Epithelial cell of prostate (primary cell): ENCODE measurements at regions not wholly inside any gene's neighbourhood (a gene's known extent, or its start where the extent isn't known, plus 50 kb on each side); places are given as distances from the start of the nearest gene placed in this dataset.
A peak's percentile ranks its signal among the peaks of the same experiment; 100 is the strongest.

Source experiments
- DNase-seq: peaks from one replicate; pipeline ENCODE4 v3.0.0-alpha.2; 2011; ENCODE audit warnings: low read depth, low spot score
- H3K27ac ChIP-seq: fragments of 450-650 bp; 2 replicates; pipeline ENCODE4 v1.5.1; 2017; ENCODE audit warnings: mild to moderate bottlenecking

DNA sequence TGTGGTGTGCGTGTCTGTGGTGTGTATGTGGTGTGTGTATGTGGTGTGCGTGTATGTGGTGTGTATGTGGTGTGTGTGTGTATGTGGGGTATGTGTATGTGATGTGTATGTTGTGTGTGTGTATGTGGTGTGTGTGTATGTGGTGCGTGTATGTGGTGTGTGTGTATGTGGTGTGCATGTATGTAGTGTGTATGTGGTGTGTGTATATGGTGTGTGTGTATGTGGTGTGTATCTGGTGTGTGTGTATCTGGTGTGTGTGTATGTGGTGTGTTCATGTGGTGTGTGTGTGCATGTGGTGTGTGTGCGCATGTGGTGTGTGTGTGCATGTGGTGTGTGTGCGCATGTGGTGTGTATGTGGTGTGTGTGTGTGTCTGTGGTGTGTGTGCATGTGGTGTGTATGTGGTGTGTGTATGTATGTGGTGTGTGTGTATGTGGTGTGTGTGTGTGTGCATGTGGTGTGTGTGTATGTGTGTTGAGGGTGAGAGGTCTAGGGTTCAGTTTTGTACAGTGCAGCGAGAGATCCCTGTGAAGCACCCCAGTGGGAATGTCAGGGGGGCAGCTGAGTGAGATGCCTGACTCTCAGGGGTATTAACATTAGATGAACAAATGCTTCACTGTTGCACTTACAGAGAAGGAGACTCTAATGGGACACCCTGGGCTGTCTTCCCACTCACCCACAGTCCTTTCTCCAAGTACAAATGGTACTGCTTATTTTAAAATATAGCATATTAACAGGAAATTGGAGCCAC is 61.3 kb upstream of the MEDAG start:
- no peak for DNase-seq
- no peak overlapping the region for H3K27ac ChIP-seq

DNA sequence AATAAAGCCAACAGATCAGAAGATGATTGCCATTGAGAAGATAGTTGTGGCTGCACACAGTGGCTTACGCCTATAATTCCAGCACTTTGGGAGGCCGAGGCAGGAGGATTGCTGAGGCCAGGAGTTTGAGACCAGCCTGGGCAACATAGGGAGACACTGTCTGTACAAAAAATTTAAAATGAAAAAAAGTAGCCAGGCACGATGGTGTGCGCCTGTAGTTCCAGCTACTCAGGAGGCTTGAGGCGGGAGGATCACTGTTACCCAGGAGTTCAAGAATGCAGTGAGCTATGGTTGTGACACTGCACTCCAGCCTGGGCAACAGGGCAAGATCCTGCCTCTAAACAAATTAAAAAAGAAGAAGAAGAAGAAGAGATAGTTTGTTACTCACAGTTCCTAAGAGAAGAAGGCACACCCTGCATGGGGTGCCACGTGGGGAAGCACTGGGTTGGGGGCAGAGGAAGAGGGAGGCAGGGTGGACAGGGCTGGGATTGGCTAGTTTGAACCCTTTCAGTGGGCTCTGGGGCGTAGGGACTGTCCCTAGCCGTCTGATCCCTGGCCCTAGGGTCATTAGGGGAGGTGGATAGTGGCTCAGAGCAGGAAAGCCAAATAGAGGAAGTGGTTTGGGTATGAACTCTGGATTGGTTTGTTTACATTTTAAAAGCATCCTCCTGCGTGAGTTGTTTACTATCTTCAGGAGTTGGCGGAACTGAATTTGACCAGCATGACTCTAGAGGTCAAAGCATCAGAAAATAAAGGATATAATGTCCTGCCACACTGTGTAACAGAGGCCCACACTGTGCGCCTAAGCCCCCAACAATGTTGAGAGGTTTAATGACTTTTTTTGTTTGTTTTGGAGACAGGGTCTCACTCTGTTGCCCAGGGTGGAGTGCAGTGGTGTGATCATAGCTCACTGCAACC is 60.5 kb upstream of the MEDAG start:
- DNase-seq, result no peak
- peak overlapping the region; percentile 29 for H3K27ac ChIP-seq

DNA sequence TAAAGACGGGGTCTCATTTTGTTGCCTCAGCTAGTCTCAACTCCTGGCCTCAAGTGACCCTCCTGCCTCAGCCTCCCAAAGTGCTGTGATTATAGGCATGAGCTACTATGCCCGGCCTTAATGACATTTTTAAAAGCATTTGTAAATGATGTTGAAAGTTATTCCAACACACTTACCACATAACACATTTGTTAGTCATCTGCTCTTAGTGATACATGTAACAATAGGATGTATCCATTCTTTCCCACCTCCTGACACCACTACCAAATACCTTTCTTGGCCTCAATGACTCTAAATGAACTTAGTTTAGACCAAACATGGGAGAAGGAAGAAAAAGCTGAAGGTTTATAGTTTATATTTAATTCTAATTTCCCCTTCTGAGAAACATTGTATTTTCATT is 59.8 kb upstream of the MEDAG start:
- peak overlapping the region; percentile 29 for H3K27ac ChIP-seq
- no peak for DNase-seq

DNA sequence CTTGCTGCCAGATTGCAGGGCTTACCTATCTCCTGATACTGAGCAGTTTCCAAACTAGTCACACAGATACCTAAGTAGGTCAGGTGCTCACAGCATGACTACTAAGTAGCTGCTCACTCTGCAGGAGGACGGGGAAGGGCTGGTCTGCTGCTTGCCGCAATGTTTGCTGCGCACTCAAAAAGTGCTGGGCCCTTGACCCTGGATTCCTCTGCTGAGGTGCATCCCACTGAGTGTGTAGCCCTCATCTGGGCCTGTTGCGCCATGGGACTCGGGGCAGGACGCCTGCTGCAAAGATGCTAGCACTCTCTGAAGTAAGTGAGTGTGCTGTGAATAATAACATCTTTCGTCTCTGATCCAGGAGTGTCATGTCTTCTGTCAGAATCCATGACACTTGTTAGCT is 59.2 kb upstream of the MEDAG start:
- DNase-seq, result no peak
- H3K27ac ChIP-seq, result peak overlapping the region; percentile 29

DNA sequence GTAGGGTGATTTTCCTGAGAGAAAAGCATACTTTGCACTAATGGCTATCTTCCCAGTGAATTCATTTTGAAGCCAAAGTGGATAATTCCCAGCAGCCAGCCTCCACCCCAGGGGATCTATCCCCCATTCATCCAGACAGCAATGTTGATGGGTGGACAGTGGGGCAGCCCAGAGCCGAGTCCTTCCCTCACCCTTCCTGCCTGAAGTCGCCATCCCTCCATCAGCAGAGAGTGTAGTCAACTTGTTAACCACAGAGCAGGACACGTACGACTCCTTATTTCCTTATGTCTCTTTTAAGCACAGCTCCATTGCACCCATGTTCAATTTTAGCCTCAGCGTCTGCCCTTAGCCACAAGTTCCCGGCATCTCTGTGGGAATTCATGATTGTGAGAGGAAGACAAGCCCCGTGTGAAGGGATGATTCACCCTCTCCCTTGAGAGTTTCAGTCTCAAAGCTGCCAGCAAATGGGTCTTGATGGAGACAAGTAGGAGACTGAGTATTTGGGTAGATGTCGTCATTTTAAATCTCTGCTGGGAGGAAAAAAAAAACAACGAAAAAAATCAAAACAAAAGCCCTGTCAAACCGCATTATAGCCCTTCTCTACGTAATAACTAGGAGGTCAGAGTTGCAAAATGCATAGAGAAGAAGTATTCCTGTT is 58.3 kb upstream of the MEDAG start:
- H3K27ac ChIP-seq, result no peak overlapping the region
- peak; percentile 48 for DNase-seq

DNA sequence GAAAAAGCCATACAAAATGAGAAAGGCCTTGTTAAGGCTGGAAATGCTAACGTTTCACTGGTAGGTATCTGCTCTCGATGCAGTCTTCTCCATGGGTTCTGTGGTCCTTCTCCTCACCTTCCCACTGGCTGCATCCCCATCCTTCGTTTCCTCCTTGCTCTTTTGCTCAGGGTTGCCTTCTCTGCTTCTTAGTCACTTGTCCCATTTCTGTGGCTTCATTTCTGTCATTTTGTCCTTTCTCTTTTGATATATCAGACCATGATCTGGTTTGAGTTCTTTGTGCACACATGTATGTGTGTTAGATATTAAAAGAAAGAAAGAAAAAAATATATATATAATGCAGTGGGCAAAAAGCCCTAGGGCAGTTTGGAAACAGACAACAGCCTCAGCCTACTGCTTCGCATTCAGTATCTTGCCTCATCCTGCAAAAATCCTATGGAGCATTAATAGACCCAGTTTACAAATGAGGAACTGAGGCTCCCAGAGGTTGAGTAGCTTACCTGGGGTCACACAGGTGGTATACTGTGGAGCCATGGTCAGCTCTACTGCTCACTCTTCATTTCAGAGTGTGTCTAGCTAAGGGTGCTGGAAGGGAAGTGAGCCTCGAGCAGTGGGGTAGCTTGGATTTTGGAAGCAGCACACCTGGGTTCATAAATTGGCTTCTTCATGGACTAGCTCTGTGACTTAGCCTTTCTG is 57.6 kb upstream of the MEDAG start:
- no peak overlapping the region for H3K27ac ChIP-seq
- no peak for DNase-seq

DNA sequence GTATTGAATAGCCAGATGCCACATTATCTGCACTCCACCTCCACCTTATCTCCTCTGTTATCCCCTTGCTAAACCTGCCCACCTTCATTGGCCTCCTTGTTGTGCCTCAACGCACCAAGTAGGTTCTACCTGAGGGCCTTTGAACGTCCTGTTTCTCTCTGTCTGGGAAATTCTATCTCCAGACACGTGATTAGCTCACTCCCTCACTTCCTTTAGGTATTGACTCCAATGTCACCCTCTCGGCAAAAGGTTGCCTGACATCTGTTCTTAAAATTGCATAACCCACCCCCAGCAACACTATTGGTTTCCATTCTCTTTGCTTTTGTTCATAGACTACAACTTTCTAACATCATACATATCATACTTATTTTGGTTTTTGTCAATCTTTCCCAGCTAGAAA is 56.5 kb upstream of the MEDAG start:
- no peak overlapping the region for H3K27ac ChIP-seq
- DNase-seq, result no peak

DNA sequence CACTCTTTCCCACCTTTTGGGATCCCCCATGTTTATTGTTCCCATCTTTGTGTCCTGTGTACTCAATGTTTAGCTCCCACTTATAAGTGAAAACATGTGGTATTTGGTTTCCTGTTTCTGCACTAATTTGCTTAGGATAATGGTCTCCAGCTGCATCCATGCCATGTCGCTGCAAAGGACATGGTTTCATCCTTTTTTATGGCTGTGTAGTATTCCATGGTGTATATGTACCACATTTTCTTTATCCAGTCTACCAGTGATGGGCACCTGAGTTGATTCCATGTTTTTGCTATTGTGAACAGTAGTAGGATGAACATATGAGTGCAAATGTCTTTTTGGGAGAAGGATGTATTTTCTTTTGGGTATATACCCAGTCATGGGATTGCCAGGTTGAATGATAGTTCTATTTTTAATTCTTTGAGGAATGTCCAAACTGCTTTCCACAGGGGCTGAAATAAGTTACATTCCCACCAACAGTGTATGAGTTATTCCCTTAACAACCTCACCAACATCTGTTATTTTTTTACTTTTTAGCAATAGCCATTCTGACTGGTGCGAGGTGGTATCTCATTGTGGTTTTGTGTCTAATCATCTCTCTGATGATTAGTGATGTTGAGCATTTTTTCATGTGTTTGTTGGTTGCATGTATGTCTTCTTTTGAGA is 55.7 kb upstream of the MEDAG start:
- no peak overlapping the region for H3K27ac ChIP-seq
- DNase-seq, result no peak

DNA sequence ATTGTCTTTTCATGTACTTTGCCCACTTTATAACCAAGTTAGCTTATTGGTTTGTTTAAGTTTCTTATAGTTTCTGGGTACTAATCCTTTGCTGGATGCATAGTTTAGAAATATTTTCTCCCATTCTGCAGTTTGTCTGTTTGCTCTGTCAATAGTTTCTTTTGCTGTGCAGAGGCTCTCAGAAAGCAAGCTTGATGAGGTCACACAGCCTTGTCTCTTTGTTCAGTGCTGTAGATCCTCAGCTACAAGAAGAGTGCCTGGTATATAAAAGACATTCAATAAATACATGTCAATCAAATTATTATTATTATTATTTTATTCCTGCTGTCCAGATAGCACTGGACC is 55.2 kb upstream of the MEDAG start:
- DNase-seq, result no peak

DNA sequence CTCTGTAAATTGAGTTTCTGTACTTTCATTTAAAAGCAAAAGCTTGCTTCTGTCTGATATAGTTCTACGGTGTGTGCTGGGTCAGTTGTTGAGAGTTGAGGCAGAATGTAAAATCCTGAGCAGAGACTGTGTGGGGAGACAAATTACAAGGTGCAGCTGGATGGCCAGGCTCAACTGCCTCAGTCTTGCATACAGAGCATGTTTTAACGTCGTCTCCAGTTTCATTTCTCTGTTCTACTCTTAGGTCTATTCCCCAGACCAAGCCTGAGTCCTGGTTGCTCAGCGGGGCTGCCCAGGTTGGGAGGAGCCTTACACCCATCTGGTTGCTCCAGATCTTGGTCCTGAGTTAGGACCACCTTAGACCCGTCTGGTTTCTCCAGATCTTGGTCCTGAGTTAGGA is 54.4 kb upstream of the MEDAG start:
- no peak overlapping the region for H3K27ac ChIP-seq
- DNase-seq, result no peak

More for the DNA sequence above, 55.2 kb upstream of the MEDAG start:
- H3K27ac ChIP-seq, result no peak overlapping the region

DNA sequence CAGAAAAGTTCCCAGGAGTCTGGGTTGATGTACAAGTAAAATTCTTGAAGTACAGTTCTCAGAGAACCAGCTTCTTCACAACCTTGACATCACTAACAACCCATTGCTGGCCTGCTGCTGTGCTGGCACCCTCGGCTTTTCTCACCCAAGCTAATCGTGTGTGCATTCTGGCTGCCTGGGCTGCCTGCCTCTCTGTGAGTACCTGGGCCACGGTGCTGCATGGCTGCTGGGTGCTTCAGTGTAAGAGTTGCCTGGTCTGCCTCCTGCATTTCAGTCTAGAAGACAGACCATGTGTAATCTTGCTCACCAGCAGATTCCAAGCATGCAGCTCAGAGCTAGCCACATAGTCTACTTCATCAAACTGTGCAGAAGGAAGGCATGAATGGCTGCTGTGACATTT is 50.5 kb upstream of the MEDAG start:
- no peak overlapping the region for H3K27ac ChIP-seq
- DNase-seq, result no peak

DNA sequence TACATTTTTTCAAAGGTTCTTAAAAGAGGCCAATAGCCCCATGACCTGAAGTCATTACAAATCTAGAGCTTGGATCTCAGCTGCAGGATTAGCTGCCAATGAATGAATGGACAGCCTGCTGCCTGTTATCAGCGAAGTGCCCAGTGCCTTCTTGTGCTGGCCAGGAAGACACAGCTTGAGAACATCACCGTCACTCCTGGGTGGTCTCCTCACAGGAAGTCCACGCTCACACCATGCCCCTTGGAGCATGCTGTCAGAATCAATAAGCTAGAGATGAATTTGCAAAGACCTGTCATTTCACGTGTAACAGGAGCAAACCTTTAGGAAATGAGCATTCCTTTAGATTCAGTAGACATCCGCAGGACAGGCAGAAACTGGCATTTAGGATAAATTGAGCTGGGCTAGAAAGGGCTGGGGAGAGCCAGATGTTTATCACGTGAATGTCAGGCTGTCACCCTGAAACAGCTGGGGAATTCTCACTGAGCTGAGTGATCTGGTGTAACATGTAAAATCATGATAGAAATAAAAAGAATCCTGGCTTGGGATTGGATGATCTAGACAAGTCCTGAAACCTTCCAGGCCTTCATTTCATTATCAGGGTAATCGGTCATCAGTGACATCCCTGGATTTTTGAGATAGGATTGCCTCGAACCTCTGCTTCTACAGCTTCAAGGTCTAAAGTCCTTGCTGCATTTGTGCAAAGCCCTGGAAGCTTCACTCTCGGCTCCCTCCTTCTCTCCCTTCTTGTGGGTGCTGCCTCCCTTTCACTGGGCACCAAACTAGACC is 49.9 kb upstream of the MEDAG start:
- DNase-seq, result no peak
- no peak overlapping the region for H3K27ac ChIP-seq
